CD4-positive, alpha-beta memory T cell (primary cell): ENCODE measurements at regions not wholly inside any gene's neighbourhood (a gene's known extent, or its start where the extent isn't known, plus 50 kb on each side); places are given as distances from the start of the nearest gene placed in this dataset.
"Not testable (repeated sequence)": the region's sequence is repeated elsewhere in the genome, so short reads cannot be mapped to it uniquely, and the experiment has no call there.

Experiments
- CTCF ChIA-PET: fragments of 350-600 bp; sonication (Branson Sonifier 250); formaldehyde crosslinking; loops from one replicate; lab custom pipeline; 2021; ENCODE audit warnings: inconsistent platforms; ENCODE audit not compliant: partially characterized antibody; lab: Charles Lee
- POLR2A ChIA-PET: fragments of 350-600 bp; sonication (Branson Sonifier 250); formaldehyde crosslinking; loops from one replicate; lab custom pipeline; 2021; ENCODE audit not compliant: partially characterized antibody; lab: Charles Lee
- DNase-seq, 5 donors: peaks; one replicate each; pipeline versions ENCODE4 v3.0.0 to v3.0.0-alpha.2; 2020 to 2022; ENCODE audit warnings: mixed read lengths in 1 of 5
- H3K27ac ChIP-seq: one replicate; pipeline ENCODE4 v1.7.0; 2013; ENCODE audit warnings: low read depth, low read length
- H3K27me3 ChIP-seq: 2 replicates; pipeline ENCODE4 v1.7.0; 2013; ENCODE audit warnings: mild to moderate bottlenecking, low read length, moderate library complexity; ENCODE audit not compliant: insufficient read depth
- H3K36me3 ChIP-seq: 2 replicates; pipeline ENCODE4 v1.7.0; 2013; ENCODE audit warnings: mild to moderate bottlenecking, low read length, moderate library complexity; ENCODE audit not compliant: insufficient read depth
- H3K4me1 ChIP-seq: 2 replicates; pipeline ENCODE4 v1.7.0; 2013; ENCODE audit warnings: mild to moderate bottlenecking, low read length, moderate library complexity; ENCODE audit not compliant: insufficient read depth
- H3K4me3 ChIP-seq, 2 donors: one replicate each; pipeline ENCODE4 v1.7.0; 2013; ENCODE audit warnings: low read length in 2 of 2, mild to moderate bottlenecking in 1 of 2
- H3K9me3 ChIP-seq, 2 donors: one replicate each; pipeline ENCODE4 v1.7.0; 2013; ENCODE audit warnings: low read length in 2 of 2, control low read depth in 1 of 2; ENCODE audit not compliant: control insufficient read depth in 1 of 2
- H3K27ac Mint-ChIP-seq, 7 donors: one replicate each; pipeline ENCODE4 v1.8.0; 2020 to 2021; ENCODE audit warnings: mixed read lengths in 7 of 7, mild to moderate bottlenecking in 6 of 7, inconsistent platforms in 3 of 7, moderate library complexity in 3 of 7
- H3K27me3 Mint-ChIP-seq, 2 donors: one replicate each; pipeline ENCODE4 v1.8.0; 2020 to 2021; ENCODE audit warnings: mixed read lengths in 2 of 2
- H3K36me3 Mint-ChIP-seq, 2 donors: one replicate each; pipeline ENCODE4 v1.8.0; 2020 to 2021; ENCODE audit warnings: mixed read lengths in 2 of 2, inconsistent platforms in 1 of 2, mild to moderate bottlenecking in 1 of 2
- H3K4me1 Mint-ChIP-seq, 4 donors: one replicate each; pipeline ENCODE4 v1.8.0; 2020 to 2021; ENCODE audit warnings: mixed read lengths in 4 of 4, mild to moderate bottlenecking in 1 of 4
- H3K4me3 Mint-ChIP-seq, 8 donors: one replicate each; pipeline ENCODE4 v1.8.0; 2020 to 2021; ENCODE audit warnings: mixed read lengths in 8 of 8, mild to moderate bottlenecking in 7 of 8, moderate library complexity in 6 of 8, inconsistent platforms in 3 of 8
- H3K9me3 Mint-ChIP-seq, 8 donors: one replicate each; pipeline ENCODE4 v1.8.0; 2020 to 2021; ENCODE audit warnings: mixed read lengths in 8 of 8, mild to moderate bottlenecking in 5 of 8, inconsistent platforms in 3 of 8, moderate library complexity in 1 of 8
- intact Hi-C: fragments of 100-400 bp; cut with micrococcal nuclease; formaldehyde crosslinking; loops from one replicate; pipeline ENCODE4 v1.15.1; 2023

GRCh38 chr7:91379991-91380390 is 115.8 kb downstream of the FZD1 start:
- no peaks in the 10 kb centered on the region for H3K36me3 ChIP-seq
- no peaks in the 10 kb centered on the region for H3K36me3 Mint-ChIP-seq
- intact Hi-C loops: no loop called here
- no peak for DNase-seq
- H3K27ac ChIP-seq: no peak overlapping the region
- POLR2A ChIA-PET: no interaction called here
- no peaks in the 10 kb centered on the region for H3K4me1 Mint-ChIP-seq
- no peaks in the 10 kb centered on the region for H3K9me3 ChIP-seq
- no peaks in the 10 kb centered on the region for H3K4me1 ChIP-seq
- H3K4me3 ChIP-seq: no peak overlapping the region
- no peaks in the 10 kb centered on the region for H3K27me3 Mint-ChIP-seq
- H3K4me3 Mint-ChIP-seq: no peak overlapping the region
- H3K27me3 ChIP-seq: no peaks in the 10 kb centered on the region
- CTCF ChIA-PET: no interaction called here
- H3K9me3 Mint-ChIP-seq: peaks cover 0 to 10% (median 3%) of the 10 kb centered on the region in 8 donors
- H3K27ac Mint-ChIP-seq: no peak overlapping the region

- no peak for DNase-seq
- Histone ChIP-seq H3K4me3 (no peak overlapping the region), H3K36me3 (no peaks in the 10 kb centered on the region), H3K27ac (no peak overlapping the region), H3K27me3 (no peaks in the 10 kb centered on the region), H3K4me1 (no peaks in the 10 kb centered on the region), H3K9me3 (no peaks in the 10 kb centered on the region)
- H3K4me3 Mint-ChIP-seq: no peak overlapping the region
- H3K36me3 Mint-ChIP-seq: no peaks in the 10 kb centered on the region
- CTCF ChIA-PET: interaction anchor here (1.2 kb wide), 1 partner anchor 10 kb away, joined by 3 read pairs; no protein-coding TSS in a partner anchor
- POLR2A ChIA-PET: no interaction called here
- intact Hi-C loops: no loop called here
- no peaks in the 10 kb centered on the region for H3K4me1 Mint-ChIP-seq
- H3K27ac Mint-ChIP-seq: no peak overlapping the region
- H3K27me3 Mint-ChIP-seq: no peaks in the 10 kb centered on the region
- peaks cover 0 to 7% (median 1%) of the 10 kb centered on the region in 8 donors for H3K9me3 Mint-ChIP-seq
Observed at GRCh38 chr7:91383053-91383904, 119.0 kb downstream of the FZD1 start.

DNA sequence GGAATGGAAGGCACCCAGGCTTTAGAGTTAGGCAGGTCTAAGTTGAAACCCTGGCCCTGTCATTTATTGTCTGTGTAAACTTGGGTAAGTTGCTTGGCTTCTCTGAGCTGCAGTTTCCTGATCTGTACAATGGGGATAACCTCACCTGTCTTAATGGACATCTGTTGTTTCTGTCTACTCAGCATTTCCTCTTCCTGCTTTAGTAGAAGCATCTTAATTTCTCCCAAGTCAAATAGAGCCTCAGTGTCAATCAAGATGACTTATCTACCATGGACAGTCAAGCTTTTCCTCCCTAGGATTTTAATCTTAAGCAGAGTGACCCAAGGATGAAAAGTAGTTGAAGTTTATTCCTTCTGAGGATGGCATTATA is 119.7 kb downstream of the FZD1 start:
- Histone ChIP-seq H3K27ac (no peak overlapping the region), H3K9me3 (no peaks in the 10 kb centered on the region), H3K4me1 (no peaks in the 10 kb centered on the region), H3K27me3 (no peaks in the 10 kb centered on the region), H3K4me3 (no peak overlapping the region), H3K36me3 (no peaks in the 10 kb centered on the region)
- CTCF ChIA-PET: no interaction called here
- Mint-ChIP-seq H3K27ac (no peak overlapping the region), H3K27me3 (no peaks in the 10 kb centered on the region), H3K9me3 (peaks cover 0 to 7% (median 1%) of the 10 kb centered on the region in 8 donors), H3K4me3 (no peak overlapping the region), H3K4me1 (no peaks in the 10 kb centered on the region), H3K36me3 (no peaks in the 10 kb centered on the region)
- POLR2A ChIA-PET: no interaction called here
- no peak for DNase-seq
- intact Hi-C loops: no loop called here

- CTCF ChIA-PET, DNase-seq, H3K27me3 ChIP-seq, H3K27ac ChIP-seq, H3K27me3 Mint-ChIP-seq, H3K36me3 Mint-ChIP-seq, H3K4me1 Mint-ChIP-seq, H3K4me1 ChIP-seq, H3K4me3 ChIP-seq, H3K4me3 Mint-ChIP-seq, H3K36me3 ChIP-seq, intact Hi-C loops, H3K9me3 ChIP-seq, H3K27ac Mint-ChIP-seq, POLR2A ChIA-PET: not testable (repeated sequence)
- H3K9me3 Mint-ChIP-seq: peaks cover 0 to 11% (median 3%) of the 10 kb centered on the region in 8 donors
Observed at GRCh38 chr7:91394757-91395156, 130.5 kb downstream of the FZD1 start.

DNA sequence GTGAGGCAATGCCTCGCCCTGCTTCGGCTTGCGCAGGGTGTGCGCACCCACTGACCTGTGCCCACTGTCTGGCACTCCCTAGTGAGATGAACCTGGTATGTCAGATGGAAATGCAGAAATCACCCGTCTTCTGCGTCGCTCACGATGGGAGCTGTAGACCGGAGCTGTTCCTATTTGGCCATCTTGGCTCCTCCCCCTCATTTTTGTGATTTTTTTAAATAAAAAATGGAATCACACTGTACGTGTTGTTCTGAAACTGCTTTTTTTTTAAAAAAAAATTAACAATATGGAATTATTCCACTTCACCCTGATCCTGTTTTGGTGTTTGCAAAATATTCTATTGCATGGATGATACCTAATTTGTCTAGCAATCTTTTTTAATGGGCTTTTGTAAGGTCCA is 131.1 kb downstream of the FZD1 start:
- intact Hi-C loops, POLR2A ChIA-PET, DNase-seq, H3K4me3 ChIP-seq, H3K27me3 Mint-ChIP-seq, H3K27me3 ChIP-seq, H3K36me3 Mint-ChIP-seq, H3K36me3 ChIP-seq, H3K4me3 Mint-ChIP-seq, H3K9me3 ChIP-seq, H3K4me1 Mint-ChIP-seq, H3K4me1 ChIP-seq, H3K27ac ChIP-seq, CTCF ChIA-PET: not testable (repeated sequence)
- Mint-ChIP-seq H3K27ac (peak overlapping the region in 1 of 7 donors; percentile 25), H3K9me3 (peaks cover 0 to 11% (median 3%) of the 10 kb centered on the region in 8 donors)

- ChIA-PET POLR2A (no interaction called here), CTCF (no interaction called here)
- H3K27me3 ChIP-seq: no peaks in the 10 kb centered on the region
- Mint-ChIP-seq H3K36me3 (no peaks in the 10 kb centered on the region), H3K27ac (no peak overlapping the region), H3K9me3 (peaks cover 0 to 9% (median 5%) of the 10 kb centered on the region in 8 donors), H3K4me3 (no peak overlapping the region), H3K4me1 (no peaks in the 10 kb centered on the region), H3K27me3 (no peaks in the 10 kb centered on the region)
- no peaks in the 10 kb centered on the region for H3K36me3 ChIP-seq
- no peak for DNase-seq
- H3K27ac ChIP-seq: no peak overlapping the region
- H3K4me3 ChIP-seq: no peak overlapping the region
- H3K4me1 ChIP-seq: no peaks in the 10 kb centered on the region
- H3K9me3 ChIP-seq: no peaks in the 10 kb centered on the region
- intact Hi-C loops: no loop called here
Observed at GRCh38 chr7:91397096-91397495, 132.9 kb downstream of the FZD1 start.

DNA sequence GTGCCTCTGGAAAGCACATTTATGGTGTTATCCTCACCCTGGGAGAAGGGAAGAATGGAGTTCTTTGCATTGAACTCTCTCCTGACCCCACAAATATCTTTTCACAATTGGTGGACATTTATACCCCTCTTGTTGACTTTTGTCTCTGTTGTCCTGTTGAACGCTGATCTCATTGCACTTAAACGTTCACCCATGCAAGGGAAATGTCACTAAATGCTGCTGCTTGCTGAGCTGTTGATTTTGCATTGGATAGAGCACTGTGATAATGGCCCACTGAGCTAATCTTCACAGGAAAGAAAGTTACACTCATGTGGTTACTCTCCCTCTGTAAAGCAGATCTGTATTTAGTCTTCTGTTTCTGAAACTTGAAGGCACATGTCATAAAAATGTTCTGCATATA is 133.4 kb downstream of the FZD1 start:
- no peak for DNase-seq
- H3K9me3 Mint-ChIP-seq: peaks cover 0 to 9% (median 6%) of the 10 kb centered on the region in 8 donors
- Histone ChIP-seq H3K27me3 (no peaks in the 10 kb centered on the region), H3K36me3 (no peaks in the 10 kb centered on the region), H3K27ac (no peak overlapping the region), H3K4me3 (no peak overlapping the region), H3K9me3 (no peaks in the 10 kb centered on the region), H3K4me1 (no peaks in the 10 kb centered on the region)
- no peaks in the 10 kb centered on the region for H3K36me3 Mint-ChIP-seq
- ChIA-PET POLR2A (no interaction called here), CTCF (no interaction called here)
- no peaks in the 10 kb centered on the region for H3K4me1 Mint-ChIP-seq
- no peaks in the 10 kb centered on the region for H3K27me3 Mint-ChIP-seq
- no peak overlapping the region for H3K4me3 Mint-ChIP-seq
- intact Hi-C loops: no loop called here
- no peak overlapping the region for H3K27ac Mint-ChIP-seq
